ENCODE measurements at regions not wholly inside any gene's neighbourhood (a gene's known extent, or its start where the extent isn't known, plus 50 kb on each side); places are given as distances from the start of the nearest gene placed in this dataset.

- FAIRE-seq: no peak
- no peak for DNase-seq (ENCODE audit: extremely low spot score, insufficient read length, low read depth)
Observed at GRCh38 chr2:495745-496275, 181.4 kb downstream of the TMEM18 start.

GRCh38 chr2:494853-495252, 182.4 kb downstream of the TMEM18 start:
- no peak for DNase-seq (ENCODE audit: extremely low spot score, insufficient read length, low read depth)
- FAIRE-seq: no peak

- DNase-seq (ENCODE audit: extremely low spot score, insufficient read length, low read depth) (no peak), FAIRE-seq (no peak)
Observed at GRCh38 chr2:493228-493627, 184.0 kb downstream of the TMEM18 start.

- DNase-seq (ENCODE audit: extremely low spot score, insufficient read length, low read depth) (no peak), FAIRE-seq (no peak)
Observed at GRCh38 chr2:492178-492577, 185.0 kb downstream of the TMEM18 start.

- no peak for DNase-seq (ENCODE audit: extremely low spot score, insufficient read length, low read depth)
- no peak for FAIRE-seq
Observed at GRCh38 chr2:489838-490237, 187.4 kb downstream of the TMEM18 start.

- no peak for FAIRE-seq
- no peak for DNase-seq (ENCODE audit: extremely low spot score, insufficient read length, low read depth)
Observed at GRCh38 chr2:489084-489483, 188.1 kb downstream of the TMEM18 start.

GRCh38 chr2:487186-488079, 189.8 kb downstream of the TMEM18 start:
- FAIRE-seq (no peak), DNase-seq (ENCODE audit: extremely low spot score, insufficient read length, low read depth) (no peak)

- FAIRE-seq (no peak), DNase-seq (ENCODE audit: extremely low spot score, insufficient read length, low read depth) (no peak)
Observed at GRCh38 chr2:486371-486770, 190.8 kb downstream of the TMEM18 start.

GRCh38 chr2:481388-481787, 193.5 kb upstream of the ALKAL2 start:
- DNase-seq (ENCODE audit: extremely low spot score, insufficient read length, low read depth) (no peak), FAIRE-seq (no peak)

- DNase-seq (ENCODE audit: extremely low spot score, insufficient read length, low read depth) (no peak), FAIRE-seq (no peak)
Observed at GRCh38 chr2:479490-480176, 191.7 kb upstream of the ALKAL2 start.

- FAIRE-seq (no peak), DNase-seq (ENCODE audit: extremely low spot score, insufficient read length, low read depth) (no peak)
Observed at GRCh38 chr2:479031-479430, 191.1 kb upstream of the ALKAL2 start.

GRCh38 chr2:471560-471959, 183.7 kb upstream of the ALKAL2 start:
- DNase-seq (ENCODE audit: extremely low spot score, insufficient read length, low read depth) (no peak), FAIRE-seq (no peak)

- FAIRE-seq (no peak), DNase-seq (ENCODE audit: extremely low spot score, insufficient read length, low read depth) (no peak)
Observed at GRCh38 chr2:469514-469913, 181.6 kb upstream of the ALKAL2 start.

- DNase-seq (ENCODE audit: extremely low spot score, insufficient read length, low read depth) (no peak), FAIRE-seq (no peak)
Observed at GRCh38 chr2:468648-469336, 180.9 kb upstream of the ALKAL2 start.

GRCh38 chr2:467892-468647, 180.2 kb upstream of the ALKAL2 start:
- no peak for FAIRE-seq

GRCh38 chr2:467543-467891, 179.6 kb upstream of the ALKAL2 start:
- DNase-seq (ENCODE audit: extremely low spot score, insufficient read length, low read depth) (no peak), FAIRE-seq (no peak)

More at GRCh38 chr2:467892-468647, 180.2 kb upstream of the ALKAL2 start:
- no peak for DNase-seq (ENCODE audit: extremely low spot score, insufficient read length, low read depth)

GRCh38 chr2:467101-467500, 179.2 kb upstream of the ALKAL2 start:
- DNase-seq (ENCODE audit: extremely low spot score, insufficient read length, low read depth) (no peak), FAIRE-seq (no peak)

- no peak for FAIRE-seq
- DNase-seq (ENCODE audit: extremely low spot score, insufficient read length, low read depth): no peak
Observed at GRCh38 chr2:464562-465309, 176.8 kb upstream of the ALKAL2 start.

GRCh38 chr2:460861-461260, 173.0 kb upstream of the ALKAL2 start:
- DNase-seq (ENCODE audit: extremely low spot score, insufficient read length, low read depth) (no peak), FAIRE-seq (no peak)
